ENCODE measurements at regions not wholly inside any gene's neighbourhood (a gene's known extent, or its start where the extent isn't known, plus 50 kb on each side); places are given as distances from the start of the nearest gene placed in this dataset.

GRCh38 chr2:220648628-220649027 is 923.5 kb downstream of the EPHA4 start:
- no peak for FAIRE-seq
- TF ChIP-seq TAF1 (IDR thresholded peaks at IDR 0.05; ENCODE audit: low read depth, low read length) (no peak), POLR2A (IDR thresholded peaks at IDR 0.05; ENCODE audit: low read depth, low read length) (no peak)
- DNase-seq (ENCODE audit: insufficient read length, low spot score) = no peak

GRCh38 chr2:220653776-220654175 is 918.3 kb downstream of the EPHA4 start:
- no peak for TF ChIP-seq TAF1 (IDR thresholded peaks at IDR 0.05; ENCODE audit: low read depth, low read length)
- no peak for TF ChIP-seq PAX5 (IDR thresholded peaks at IDR 0.05; ENCODE audit: insufficient read depth, low read length, severe bottlenecking)
- TF ChIP-seq POU2F2 (IDR thresholded peaks at IDR 0.05; ENCODE audit: low read depth, low read length) = no peak
- TF ChIP-seq POLR2A (IDR thresholded peaks at IDR 0.05; ENCODE audit: low read depth, low read length) = no peak
- FAIRE-seq (no peak), DNase-seq (ENCODE audit: insufficient read length, low spot score) (no peak)

- TF ChIP-seq TAF1 (IDR thresholded peaks at IDR 0.05; ENCODE audit: low read depth, low read length) (no peak), POU2F2 (IDR thresholded peaks at IDR 0.05; ENCODE audit: low read depth, low read length) (no peak), SPI1 (IDR thresholded peaks at IDR 0.05; ENCODE audit: low read depth, low read length) (no peak), POLR2AphosphoS5 (IDR thresholded peaks at IDR 0.05; ENCODE audit: low read depth, low read length) (no peak), POLR2A (IDR thresholded peaks at IDR 0.05; ENCODE audit: low read depth, low read length) (no peak), PAX5 (IDR thresholded peaks at IDR 0.05; ENCODE audit: insufficient read depth, low read length, severe bottlenecking) (no peak)
- DNase-seq (ENCODE audit: insufficient read length, low spot score) (no peak), FAIRE-seq (no peak)
These were observed 917.8 kb downstream of the EPHA4 start for GRCh38 chr2:220654322-220654721.

GRCh38 chr2:220660277-220661145 is 911.6 kb downstream of the EPHA4 start:
- DNase-seq (ENCODE audit: insufficient read length, low spot score) (no peak), FAIRE-seq (no peak)

GRCh38 chr2:220662431-220662830 is 909.7 kb downstream of the EPHA4 start:
- no peak for FAIRE-seq
- no peak for DNase-seq (ENCODE audit: insufficient read length, low spot score)

More at GRCh38 chr2:220660277-220661145, 911.6 kb downstream of the EPHA4 start:
- TF ChIP-seq SPI1 (IDR thresholded peaks at IDR 0.05; ENCODE audit: low read depth, low read length) = no peak
- TF ChIP-seq POU2F2 (IDR thresholded peaks at IDR 0.05; ENCODE audit: low read depth, low read length) = no peak
- TF ChIP-seq TAF1 (IDR thresholded peaks at IDR 0.05; ENCODE audit: low read depth, low read length) = no peak
- no peak for TF ChIP-seq PAX5 (IDR thresholded peaks at IDR 0.05; ENCODE audit: insufficient read depth, low read length, severe bottlenecking)
- no peak for TF ChIP-seq POLR2AphosphoS5 (IDR thresholded peaks at IDR 0.05; ENCODE audit: low read depth, low read length)
- TF ChIP-seq POLR2A (IDR thresholded peaks at IDR 0.05; ENCODE audit: low read depth, low read length) = no peak

GRCh38 chr2:220663065-220663464 is 909.0 kb downstream of the EPHA4 start:
- DNase-seq (ENCODE audit: insufficient read length, low spot score) = no peak
- FAIRE-seq = no peak
- no peak for TF ChIP-seq TAF1 (IDR thresholded peaks at IDR 0.05; ENCODE audit: low read depth, low read length)
- no peak for TF ChIP-seq SPI1 (IDR thresholded peaks at IDR 0.05; ENCODE audit: low read depth, low read length)
- no peak for TF ChIP-seq PAX5 (IDR thresholded peaks at IDR 0.05; ENCODE audit: insufficient read depth, low read length, severe bottlenecking)
- no peak for TF ChIP-seq POLR2A (IDR thresholded peaks at IDR 0.05; ENCODE audit: low read depth, low read length)
- TF ChIP-seq POU2F2 (IDR thresholded peaks at IDR 0.05; ENCODE audit: low read depth, low read length) = no peak
- no peak for TF ChIP-seq POLR2AphosphoS5 (IDR thresholded peaks at IDR 0.05; ENCODE audit: low read depth, low read length)

More at GRCh38 chr2:220662431-220662830, 909.7 kb downstream of the EPHA4 start:
- no peak for TF ChIP-seq PAX5 (IDR thresholded peaks at IDR 0.05; ENCODE audit: insufficient read depth, low read length, severe bottlenecking)
- no peak for TF ChIP-seq SPI1 (IDR thresholded peaks at IDR 0.05; ENCODE audit: low read depth, low read length)
- TF ChIP-seq POLR2AphosphoS5 (IDR thresholded peaks at IDR 0.05; ENCODE audit: low read depth, low read length) = no peak
- TF ChIP-seq POU2F2 (IDR thresholded peaks at IDR 0.05; ENCODE audit: low read depth, low read length) = no peak
- no peak for TF ChIP-seq POLR2A (IDR thresholded peaks at IDR 0.05; ENCODE audit: low read depth, low read length)
- no peak for TF ChIP-seq TAF1 (IDR thresholded peaks at IDR 0.05; ENCODE audit: low read depth, low read length)

GRCh38 chr2:220664272-220665107 is 907.6 kb downstream of the EPHA4 start:
- TF ChIP-seq POLR2A (IDR thresholded peaks at IDR 0.05; ENCODE audit: low read depth, low read length) (no peak), POLR2AphosphoS5 (IDR thresholded peaks at IDR 0.05; ENCODE audit: low read depth, low read length) (no peak), TAF1 (IDR thresholded peaks at IDR 0.05; ENCODE audit: low read depth, low read length) (no peak), PAX5 (IDR thresholded peaks at IDR 0.05; ENCODE audit: insufficient read depth, low read length, severe bottlenecking) (no peak), POU2F2 (IDR thresholded peaks at IDR 0.05; ENCODE audit: low read depth, low read length) (no peak), SPI1 (IDR thresholded peaks at IDR 0.05; ENCODE audit: low read depth, low read length) (no peak)
- FAIRE-seq (no peak), DNase-seq (ENCODE audit: insufficient read length, low spot score) (no peak)

GRCh38 chr2:220665108-220665471 is 907.0 kb downstream of the EPHA4 start:
- TF ChIP-seq POU2F2 (IDR thresholded peaks at IDR 0.05; ENCODE audit: low read depth, low read length) = no peak
- TF ChIP-seq POLR2AphosphoS5 (IDR thresholded peaks at IDR 0.05; ENCODE audit: low read depth, low read length) = no peak
- no peak for TF ChIP-seq TAF1 (IDR thresholded peaks at IDR 0.05; ENCODE audit: low read depth, low read length)
- no peak for TF ChIP-seq SPI1 (IDR thresholded peaks at IDR 0.05; ENCODE audit: low read depth, low read length)
- no peak for TF ChIP-seq PAX5 (IDR thresholded peaks at IDR 0.05; ENCODE audit: insufficient read depth, low read length, severe bottlenecking)
- no peak for TF ChIP-seq POLR2A (IDR thresholded peaks at IDR 0.05; ENCODE audit: low read depth, low read length)
- no peak for FAIRE-seq
- no peak for DNase-seq (ENCODE audit: insufficient read length, low spot score)

- TF ChIP-seq POU2F2 (IDR thresholded peaks at IDR 0.05; ENCODE audit: low read depth, low read length) = no peak
- TF ChIP-seq POLR2AphosphoS5 (IDR thresholded peaks at IDR 0.05; ENCODE audit: low read depth, low read length) = no peak
- no peak for TF ChIP-seq PAX5 (IDR thresholded peaks at IDR 0.05; ENCODE audit: insufficient read depth, low read length, severe bottlenecking)
- no peak for TF ChIP-seq POLR2A (IDR thresholded peaks at IDR 0.05; ENCODE audit: low read depth, low read length)
- TF ChIP-seq SPI1 (IDR thresholded peaks at IDR 0.05; ENCODE audit: low read depth, low read length) = no peak
- no peak for TF ChIP-seq TAF1 (IDR thresholded peaks at IDR 0.05; ENCODE audit: low read depth, low read length)
- FAIRE-seq (no peak), DNase-seq (ENCODE audit: insufficient read length, low spot score) (no peak)
These were observed 902.8 kb downstream of the EPHA4 start for GRCh38 chr2:220669324-220669723.
